Naive thymus-derived CD8-positive, alpha-beta T cell (primary cell): ENCODE measurements at regions not wholly inside any gene's neighbourhood (a gene's known extent, or its start where the extent isn't known, plus 50 kb on each side); places are given as distances from the start of the nearest gene placed in this dataset.
"Not testable (repeated sequence)": the region's sequence is repeated elsewhere in the genome, so short reads cannot be mapped to it uniquely, and the experiment has no call there.

Experiments used
- ATAC-seq, 2 donors: fragments of 150-1000 bp; cut with Tn5 transposase in 1 of 2; sonication (Bioruptor Pico), chemical (Tn5 transposase) in 1 of 2; 1 replicate in 1 of 2; 2 replicates in 1 of 2; pipeline ENCODE4 v1.10.0; 2021; ENCODE audit warnings: mild to moderate bottlenecking in 2 of 2, moderate library complexity in 2 of 2
- POLR2A ChIA-PET: fragments of 350-600 bp; sonication (Branson Sonifier 250); formaldehyde crosslinking; loops from one replicate; lab custom pipeline; 2021; ENCODE audit warnings: antibody characterized with exemption; lab: Charles Lee
- DNase-seq, 10 donors: peaks; one replicate each; pipeline versions ENCODE4 v3.0.0 to v3.0.0-alpha.2; 2020 to 2022
- H3K27ac Mint-ChIP-seq, 10 donors: one replicate each; pipeline ENCODE4 v1.8.0; 2020 to 2022; ENCODE audit warnings: mild to moderate bottlenecking in 10 of 10, mixed read lengths in 10 of 10, moderate library complexity in 4 of 10, inconsistent platforms in 1 of 10
- H3K27me3 Mint-ChIP-seq, 5 donors: one replicate each; pipeline ENCODE4 v1.8.0; 2021 to 2022; ENCODE audit warnings: mixed read lengths in 5 of 5
- H3K36me3 Mint-ChIP-seq, 3 donors: one replicate each; pipeline ENCODE4 v1.8.0; 2020 to 2022; ENCODE audit warnings: mixed read lengths in 3 of 3, mild to moderate bottlenecking in 2 of 3, inconsistent platforms in 1 of 3
- H3K4me1 Mint-ChIP-seq, 4 donors: one replicate each; pipeline ENCODE4 v1.8.0; 2021 to 2022; ENCODE audit warnings: mixed read lengths in 4 of 4
- H3K4me3 Mint-ChIP-seq, 10 donors: one replicate each; pipeline ENCODE4 v1.8.0; 2020 to 2022; ENCODE audit warnings: mild to moderate bottlenecking in 10 of 10, mixed read lengths in 10 of 10, moderate library complexity in 6 of 10, inconsistent platforms in 1 of 10
- H3K9me3 Mint-ChIP-seq, 9 donors: one replicate each; pipeline ENCODE4 v1.8.0; 2020 to 2022; ENCODE audit warnings: mixed read lengths in 9 of 9, mild to moderate bottlenecking in 3 of 9, inconsistent platforms in 1 of 9, moderate library complexity in 1 of 9

- H3K4me3 Mint-ChIP-seq, POLR2A ChIA-PET, H3K36me3 Mint-ChIP-seq, DNase-seq, H3K27me3 Mint-ChIP-seq, H3K27ac Mint-ChIP-seq, ATAC-seq, H3K4me1 Mint-ChIP-seq, H3K9me3 Mint-ChIP-seq: not testable (repeated sequence)
Observed at GRCh38 chrY:17511984-17512383, 368.0 kb downstream of the CDY2B start.

- not testable (repeated sequence) for H3K27me3 Mint-ChIP-seq
Observed at GRCh38 chrY:17511476-17511875, 368.5 kb downstream of the CDY2B start.

GRCh38 chrY:17505834-17506233, 374.2 kb downstream of the CDY2B start:
- DNase-seq, ATAC-seq, H3K27ac Mint-ChIP-seq, POLR2A ChIA-PET, H3K9me3 Mint-ChIP-seq, H3K4me3 Mint-ChIP-seq, H3K36me3 Mint-ChIP-seq, H3K27me3 Mint-ChIP-seq, H3K4me1 Mint-ChIP-seq: not testable (repeated sequence)

More at GRCh38 chrY:17511476-17511875, 368.5 kb downstream of the CDY2B start:
- POLR2A ChIA-PET, DNase-seq, H3K9me3 Mint-ChIP-seq, H3K4me3 Mint-ChIP-seq, ATAC-seq, H3K27ac Mint-ChIP-seq, H3K4me1 Mint-ChIP-seq, H3K36me3 Mint-ChIP-seq: not testable (repeated sequence)

- H3K4me3 Mint-ChIP-seq, H3K36me3 Mint-ChIP-seq, H3K27me3 Mint-ChIP-seq, H3K4me1 Mint-ChIP-seq, H3K27ac Mint-ChIP-seq, ATAC-seq, POLR2A ChIA-PET, H3K9me3 Mint-ChIP-seq, DNase-seq: not testable (repeated sequence)
Observed at GRCh38 chrY:17484763-17485162, 395.3 kb downstream of the CDY2B start.

GRCh38 chrY:17484157-17484556, 395.9 kb downstream of the CDY2B start:
- POLR2A ChIA-PET, H3K27me3 Mint-ChIP-seq, H3K4me1 Mint-ChIP-seq, H3K9me3 Mint-ChIP-seq, DNase-seq, H3K36me3 Mint-ChIP-seq, H3K4me3 Mint-ChIP-seq, H3K27ac Mint-ChIP-seq: not testable (repeated sequence)
- peak; percentile 30 to 38 for ATAC-seq

GRCh38 chrY:17481389-17482022, 398.5 kb downstream of the CDY2B start:
- H3K4me1 Mint-ChIP-seq, H3K36me3 Mint-ChIP-seq, H3K4me3 Mint-ChIP-seq, H3K27ac Mint-ChIP-seq, DNase-seq, H3K9me3 Mint-ChIP-seq, POLR2A ChIA-PET, H3K27me3 Mint-ChIP-seq: not testable (repeated sequence)
- ATAC-seq: peak in 1 of 2 donors; percentile 71

- POLR2A ChIA-PET, ATAC-seq, DNase-seq, H3K36me3 Mint-ChIP-seq, H3K27ac Mint-ChIP-seq, H3K4me3 Mint-ChIP-seq, H3K9me3 Mint-ChIP-seq, H3K4me1 Mint-ChIP-seq, H3K27me3 Mint-ChIP-seq: not testable (repeated sequence)
Observed at GRCh38 chrY:17472068-17472467, 408.0 kb downstream of the CDY2B start.

- DNase-seq, H3K4me1 Mint-ChIP-seq, H3K27me3 Mint-ChIP-seq, H3K27ac Mint-ChIP-seq, H3K9me3 Mint-ChIP-seq, POLR2A ChIA-PET, H3K36me3 Mint-ChIP-seq, H3K4me3 Mint-ChIP-seq: not testable (repeated sequence)
- ATAC-seq: peak in 1 of 2 donors; percentile 73
Observed at GRCh38 chrY:17459753-17460152, 420.3 kb downstream of the CDY2B start.

GRCh38 chrY:17430570-17431166, 449.4 kb downstream of the CDY2B start:
- H3K4me3 Mint-ChIP-seq: no peak overlapping the region
- H3K9me3 Mint-ChIP-seq: no peaks in the 10 kb centered on the region
- peaks cover 0 to 13% (median 0%) of the 10 kb centered on the region in 5 donors for H3K27me3 Mint-ChIP-seq
- H3K27ac Mint-ChIP-seq: no peak overlapping the region
- POLR2A ChIA-PET: no interaction called here
- DNase-seq: no peak
- H3K4me1 Mint-ChIP-seq: peaks cover 0 to 1% (median 0%) of the 10 kb centered on the region in 4 donors
- H3K36me3 Mint-ChIP-seq: no peaks in the 10 kb centered on the region
- ATAC-seq: no peak

- no peak overlapping the region for H3K27ac Mint-ChIP-seq
- H3K36me3 Mint-ChIP-seq: no peaks in the 10 kb centered on the region
- POLR2A ChIA-PET: no interaction called here
- H3K4me1 Mint-ChIP-seq: no peaks in the 10 kb centered on the region
- H3K9me3 Mint-ChIP-seq: no peaks in the 10 kb centered on the region
- no peak for DNase-seq
- peaks cover 0 to 3% (median 0%) of the 10 kb centered on the region in 5 donors for H3K27me3 Mint-ChIP-seq
- H3K4me3 Mint-ChIP-seq: no peak overlapping the region
- ATAC-seq: no peak
Observed at GRCh38 chrY:17398336-17399072, 481.5 kb downstream of the CDY2B start.

- H3K4me1 Mint-ChIP-seq: no peaks in the 10 kb centered on the region
- no peak overlapping the region for H3K4me3 Mint-ChIP-seq
- H3K27ac Mint-ChIP-seq: no peak overlapping the region
- POLR2A ChIA-PET: no interaction called here
- ATAC-seq (no peak), DNase-seq (no peak)
- H3K36me3 Mint-ChIP-seq: no peaks in the 10 kb centered on the region
- no peaks in the 10 kb centered on the region for H3K9me3 Mint-ChIP-seq
- H3K27me3 Mint-ChIP-seq: peaks cover 0 to 3% (median 0%) of the 10 kb centered on the region in 5 donors
Observed at GRCh38 chrY:17397659-17398058, 482.4 kb downstream of the CDY2B start.

- Mint-ChIP-seq H3K27me3 (peaks cover 0 to 3% (median 0%) of the 10 kb centered on the region in 5 donors), H3K27ac (no peak overlapping the region), H3K9me3 (peaks cover 0 to 5% (median 0%) of the 10 kb centered on the region in 9 donors), H3K4me3 (no peak overlapping the region), H3K36me3 (no peaks in the 10 kb centered on the region), H3K4me1 (no peaks in the 10 kb centered on the region)
- POLR2A ChIA-PET: no interaction called here
- DNase-seq (no peak), ATAC-seq (no peak)
Observed at GRCh38 chrY:17381431-17382070, 498.5 kb downstream of the CDY2B start.

- Mint-ChIP-seq H3K27me3 (peaks cover 0 to 3% (median 0%) of the 10 kb centered on the region in 5 donors), H3K4me3 (no peak overlapping the region), H3K36me3 (no peaks in the 10 kb centered on the region), H3K27ac (no peak overlapping the region), H3K9me3 (peaks cover 0 to 5% (median 0%) of the 10 kb centered on the region in 9 donors), H3K4me1 (no peaks in the 10 kb centered on the region)
- ATAC-seq (no peak), DNase-seq (no peak)
- POLR2A ChIA-PET: no interaction called here
Observed at GRCh38 chrY:17378326-17378725, 501.7 kb downstream of the CDY2B start.
